Fibroblast of lung (primary cell): ENCODE measurements at regions not wholly inside any gene's neighbourhood (a gene's known extent, or its start where the extent isn't known, plus 50 kb on each side); places are given as distances from the start of the nearest gene placed in this dataset.

Source experiments
- DNase-seq, 2 donors: peaks; one replicate each; pipeline versions ENCODE4 v3.0.0 to v3.0.0-alpha.2; 2010; ENCODE audit warnings: low read depth in 2 of 2
- H2AFZ ChIP-seq: 2 replicates; pipeline ENCODE4 v1.5.1; 2012; ENCODE audit warnings: low read length, control low read depth, inconsistent platforms
- H3K27ac ChIP-seq: 2 replicates; pipeline ENCODE4 v1.5.1; 2011; ENCODE audit warnings: low read length, control low read depth; ENCODE audit not compliant: insufficient read depth
- H3K27me3 ChIP-seq: 2 replicates; pipeline ENCODE4 v1.5.1; 2011; ENCODE audit warnings: mild to moderate bottlenecking, low read length; ENCODE audit not compliant: control insufficient read depth, insufficient read depth
- H3K36me3 ChIP-seq: 2 replicates; pipeline ENCODE4 v1.5.1; 2011; ENCODE audit warnings: low read length; ENCODE audit not compliant: control insufficient read depth, insufficient read depth
- H3K4me1 ChIP-seq: 2 replicates; pipeline ENCODE4 v1.5.1; 2011; ENCODE audit warnings: low read length; ENCODE audit not compliant: control insufficient read depth, insufficient read depth; ENCODE audit errors: extremely low read depth
- H3K4me2 ChIP-seq: 2 replicates; pipeline ENCODE4 v1.5.1; 2011; ENCODE audit warnings: low read length, control low read depth; ENCODE audit not compliant: insufficient read depth; ENCODE audit errors: extremely low read depth
- H3K4me3 ChIP-seq, 4 experiments: fragments of 200-600 bp in 1 of 4; sonication (generic) in 1 of 4; replicated peaks in 1 of 4; 2 replicates each; pipeline ENCODE4 v1.5.1; 2011 to 2016; ENCODE audit warnings: low read length in 4 of 4, low read depth in 3 of 4, mild to moderate bottlenecking in 3 of 4, control low read depth in 2 of 4, inconsistent platforms in 1 of 4, mixed read lengths in 1 of 4; ENCODE audit not compliant: insufficient read depth in 1 of 4; ENCODE audit errors: control extremely low read depth in 1 of 4
- H3K79me2 ChIP-seq: 2 replicates; pipeline ENCODE4 v1.5.1; 2012; ENCODE audit warnings: mild to moderate bottlenecking, low read length, inconsistent platforms; ENCODE audit not compliant: control insufficient read depth, insufficient read depth
- H3K9ac ChIP-seq: 2 replicates; pipeline ENCODE4 v1.5.1; 2011; ENCODE audit warnings: mild to moderate bottlenecking, low read length, control low read depth; ENCODE audit not compliant: insufficient read depth
- H3K9me3 ChIP-seq: 2 replicates; pipeline ENCODE4 v1.5.1; 2012; ENCODE audit warnings: low read depth, low read length; ENCODE audit not compliant: control insufficient read depth, insufficient read depth
- H4K20me1 ChIP-seq: 2 replicates; pipeline ENCODE4 v1.5.1; 2011; ENCODE audit warnings: low read length; ENCODE audit not compliant: control insufficient read depth, insufficient read depth; ENCODE audit errors: extremely low read depth
- EZH2 ChIP-seq: IDR thresholded peaks from 2 replicates; pipeline ENCODE4 v1.5.1; 2012; ENCODE audit warnings: low read length, control low read depth, mild to moderate bottlenecking; ENCODE audit errors: missing control alignments
- TF ChIP-seq, protein P1 (sequence below), 2 donors: IDR thresholded peaks in 1 of 2; conservative IDR thresholded peaks in 1 of 2; 1 replicate in 1 of 2; 2 replicates in 1 of 2; pipeline ENCODE4 v1.5.1; 2011 to 2012; ENCODE audit warnings: low read length in 2 of 2, control low read depth in 1 of 2, inconsistent platforms in 1 of 2, low read depth in 1 of 2, mild to moderate bottlenecking in 1 of 2

DNA sequence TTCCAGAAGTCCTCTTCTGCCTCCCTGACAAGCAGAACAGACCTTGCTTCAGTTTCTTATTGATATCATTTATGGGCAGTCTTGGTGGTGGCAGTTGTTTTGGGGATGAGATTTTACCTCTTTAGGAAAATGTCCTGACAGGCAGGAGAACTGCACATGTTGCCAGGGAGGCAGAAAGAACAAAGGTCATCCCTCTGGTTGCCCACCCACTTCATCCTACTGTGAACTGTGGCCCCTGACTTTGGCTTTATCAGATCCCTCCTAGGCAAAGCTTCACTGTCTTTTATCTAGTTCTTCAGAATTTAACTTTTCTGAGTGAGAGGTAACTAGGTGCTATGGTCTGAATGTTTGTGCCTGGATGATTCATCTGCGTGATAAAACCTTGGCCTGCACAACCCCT, 2071.3 kb upstream of the CELF4 start:
- H2AFZ ChIP-seq = no peak overlapping the region
- H3K27me3 ChIP-seq = no peaks in the 10 kb centered on the region
- H3K27ac ChIP-seq = no peak overlapping the region
- no peaks in the 10 kb centered on the region for H3K79me2 ChIP-seq
- no peaks in the 10 kb centered on the region for H3K36me3 ChIP-seq
- H4K20me1 ChIP-seq = no peaks in the 10 kb centered on the region
- H3K4me2 ChIP-seq = no peak overlapping the region
- no peak overlapping the region for H3K4me3 ChIP-seq
- TF ChIP-seq, protein P1, sequence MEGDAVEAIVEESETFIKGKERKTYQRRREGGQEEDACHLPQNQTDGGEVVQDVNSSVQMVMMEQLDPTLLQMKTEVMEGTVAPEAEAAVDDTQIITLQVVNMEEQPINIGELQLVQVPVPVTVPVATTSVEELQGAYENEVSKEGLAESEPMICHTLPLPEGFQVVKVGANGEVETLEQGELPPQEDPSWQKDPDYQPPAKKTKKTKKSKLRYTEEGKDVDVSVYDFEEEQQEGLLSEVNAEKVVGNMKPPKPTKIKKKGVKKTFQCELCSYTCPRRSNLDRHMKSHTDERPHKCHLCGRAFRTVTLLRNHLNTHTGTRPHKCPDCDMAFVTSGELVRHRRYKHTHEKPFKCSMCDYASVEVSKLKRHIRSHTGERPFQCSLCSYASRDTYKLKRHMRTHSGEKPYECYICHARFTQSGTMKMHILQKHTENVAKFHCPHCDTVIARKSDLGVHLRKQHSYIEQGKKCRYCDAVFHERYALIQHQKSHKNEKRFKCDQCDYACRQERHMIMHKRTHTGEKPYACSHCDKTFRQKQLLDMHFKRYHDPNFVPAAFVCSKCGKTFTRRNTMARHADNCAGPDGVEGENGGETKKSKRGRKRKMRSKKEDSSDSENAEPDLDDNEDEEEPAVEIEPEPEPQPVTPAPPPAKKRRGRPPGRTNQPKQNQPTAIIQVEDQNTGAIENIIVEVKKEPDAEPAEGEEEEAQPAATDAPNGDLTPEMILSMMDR (conservative IDR thresholded peaks at IDR 0.05 in 1 of 2, IDR thresholded peaks at IDR 0.05 in 1 of 2; ENCODE audit: low read depth in 1 of 2, low read length in 2 of 2) = no peak
- TF ChIP-seq EZH2 = no peak
- H3K4me1 ChIP-seq = no peaks in the 10 kb centered on the region
- no peaks in the 10 kb centered on the region for H3K9me3 ChIP-seq
- H3K9ac ChIP-seq = no peak overlapping the region
- no peak for DNase-seq

DNA sequence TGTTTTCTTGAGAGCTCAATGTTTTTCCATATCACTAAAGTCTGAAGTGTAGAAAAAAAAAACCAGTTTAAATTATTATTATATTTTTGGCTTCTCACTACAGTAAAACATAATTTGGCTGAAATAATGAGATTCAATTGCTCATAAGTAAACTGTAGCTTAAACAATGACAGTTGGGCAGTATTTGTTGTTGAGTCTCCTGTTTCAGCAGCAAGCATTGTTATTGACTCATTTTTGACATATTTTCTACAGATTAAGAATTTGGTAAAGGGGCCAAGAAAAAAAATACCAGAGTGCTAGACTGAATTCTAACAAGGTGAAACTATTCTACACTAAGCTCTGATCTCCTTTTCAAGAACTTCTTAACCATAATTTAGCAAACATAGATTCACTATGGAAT, 2070.4 kb upstream of the CELF4 start:
- Histone ChIP-seq H3K36me3 (no peaks in the 10 kb centered on the region), H2AFZ (no peak overlapping the region), H3K4me1 (no peaks in the 10 kb centered on the region), H3K9me3 (no peaks in the 10 kb centered on the region), H3K27ac (no peak overlapping the region), H3K9ac (no peak overlapping the region), H3K27me3 (no peaks in the 10 kb centered on the region), H3K4me3 (no peak overlapping the region), H3K4me2 (no peak overlapping the region), H3K79me2 (no peaks in the 10 kb centered on the region), H4K20me1 (no peaks in the 10 kb centered on the region)
- DNase-seq = peak in 1 of 2 donors; percentile 16
- TF ChIP-seq EZH2 = no peak
- TF ChIP-seq, protein P1 (conservative IDR thresholded peaks at IDR 0.05 in 1 of 2, IDR thresholded peaks at IDR 0.05 in 1 of 2; ENCODE audit: low read depth in 1 of 2, low read length in 2 of 2) = no peak

DNA sequence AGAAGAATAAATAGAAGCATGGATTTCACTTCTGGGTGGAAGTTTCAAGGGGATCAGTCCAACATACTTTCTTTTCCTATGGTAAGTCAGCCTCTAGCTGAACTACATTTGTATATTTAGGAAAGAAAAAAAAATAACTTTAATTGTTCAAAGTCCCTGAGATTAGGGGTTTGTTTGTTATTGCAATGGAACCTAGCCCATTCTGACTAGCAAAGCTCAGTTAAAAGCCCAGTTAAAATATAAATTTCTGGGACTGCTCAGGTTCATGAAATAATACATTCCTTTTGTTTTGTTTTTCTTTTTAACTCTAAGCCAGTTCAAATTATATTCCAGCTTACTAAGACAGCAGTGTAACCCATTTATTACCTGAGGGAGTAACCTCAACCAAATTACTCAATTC, 2069.6 kb upstream of the CELF4 start:
- no peak for DNase-seq
- H3K4me3 ChIP-seq = no peak overlapping the region
- H3K79me2 ChIP-seq = no peaks in the 10 kb centered on the region
- H2AFZ ChIP-seq = no peak overlapping the region
- no peaks in the 10 kb centered on the region for H3K9me3 ChIP-seq
- no peaks in the 10 kb centered on the region for H4K20me1 ChIP-seq
- no peak overlapping the region for H3K4me2 ChIP-seq
- no peaks in the 10 kb centered on the region for H3K4me1 ChIP-seq
- no peaks in the 10 kb centered on the region for H3K27me3 ChIP-seq
- no peak overlapping the region for H3K9ac ChIP-seq
- no peak overlapping the region for H3K27ac ChIP-seq
- H3K36me3 ChIP-seq = no peaks in the 10 kb centered on the region
- TF ChIP-seq, protein P1 (conservative IDR thresholded peaks at IDR 0.05 in 1 of 2, IDR thresholded peaks at IDR 0.05 in 1 of 2; ENCODE audit: low read depth in 1 of 2, low read length in 2 of 2) = no peak
- no peak for TF ChIP-seq EZH2
